SK-N-SH treated with all-trans-retinoic acid at 6 μM for 48 hours (cell line): ENCODE measurements at regions not wholly inside any gene's neighbourhood (a gene's known extent, or its start where the extent isn't known, plus 50 kb on each side); places are given as distances from the start of the nearest gene placed in this dataset.

Experiments
- ARNTL ChIP-seq: fragments of 450-650 bp; formaldehyde crosslinking; IDR thresholded peaks from 2 replicates; pipeline ENCODE4 v1.5.0; 2020; ENCODE audit warnings: low read depth, mild to moderate bottlenecking, moderate library complexity, borderline replicate concordance
- ESRRG ChIP-seq: fragments of 250-450 bp; sonication (Bioruptor Pico); IDR thresholded peaks from 2 replicates; pipeline ENCODE4 v1.6.1; 2021; ENCODE audit warnings: mild to moderate bottlenecking
- ISL1 ChIP-seq: fragments of 250-450 bp; sonication (Bioruptor Pico); IDR thresholded peaks from 2 replicates; pipeline ENCODE4 v2.1.2; 2022; ENCODE audit warnings: mild to moderate bottlenecking, moderate library complexity
- OSR1 ChIP-seq: fragments of 250-450 bp; sonication (Bioruptor Pico); IDR thresholded peaks from 2 replicates; pipeline ENCODE4 v1.8.0; 2022; ENCODE audit warnings: moderate library complexity, mild to moderate bottlenecking, inconsistent platforms
- RARB ChIP-seq: fragments of 250-450 bp; sonication (Bioruptor Pico); IDR thresholded peaks from 2 replicates; pipeline ENCODE4 v1.8.0; 2021; ENCODE audit warnings: mild to moderate bottlenecking, moderate library complexity
- TCF4 ChIP-seq: fragments of 250-450 bp; sonication (Bioruptor Pico); IDR thresholded peaks from 2 replicates; pipeline ENCODE4 v1.8.0; 2021; ENCODE audit warnings: mild to moderate bottlenecking, moderate library complexity, borderline replicate concordance
- ZC3H10 ChIP-seq: fragments of 250-450 bp; sonication (Bioruptor Pico); IDR thresholded peaks from 2 replicates; pipeline ENCODE4 v1.5.1; 2021; ENCODE audit warnings: mild to moderate bottlenecking, moderate library complexity
- ZFP30 ChIP-seq: fragments of 450-650 bp; formaldehyde crosslinking; IDR thresholded peaks from 2 replicates; pipeline ENCODE4 v1.5.0; 2022; ENCODE audit warnings: mild to moderate bottlenecking, moderate library complexity
- ZNF565 ChIP-seq: fragments of 450-650 bp; formaldehyde crosslinking; conservative IDR thresholded peaks from 2 replicates; pipeline ENCODE4 v1.5.0; 2020; ENCODE audit warnings: low read depth, mild to moderate bottlenecking, moderate library complexity
- ZNF70 ChIP-seq: fragments of 450-650 bp; formaldehyde crosslinking; IDR thresholded peaks from 2 replicates; pipeline ENCODE4 v1.5.0; 2020; ENCODE audit warnings: mild to moderate bottlenecking, moderate library complexity
- ZNF8 ChIP-seq: fragments of 450-650 bp; formaldehyde crosslinking; IDR thresholded peaks from 2 replicates; pipeline ENCODE4 v1.5.0; 2020; ENCODE audit warnings: mild to moderate bottlenecking, moderate library complexity
- TF ChIP-seq, protein P1 (sequence below): fragments of 250-450 bp; sonication (Bioruptor Pico); IDR thresholded peaks from 2 replicates; pipeline ENCODE4 v1.8.0; 2020; ENCODE audit warnings: mild to moderate bottlenecking, moderate library complexity, borderline replicate concordance

- TF ChIP-seq, protein P1, sequence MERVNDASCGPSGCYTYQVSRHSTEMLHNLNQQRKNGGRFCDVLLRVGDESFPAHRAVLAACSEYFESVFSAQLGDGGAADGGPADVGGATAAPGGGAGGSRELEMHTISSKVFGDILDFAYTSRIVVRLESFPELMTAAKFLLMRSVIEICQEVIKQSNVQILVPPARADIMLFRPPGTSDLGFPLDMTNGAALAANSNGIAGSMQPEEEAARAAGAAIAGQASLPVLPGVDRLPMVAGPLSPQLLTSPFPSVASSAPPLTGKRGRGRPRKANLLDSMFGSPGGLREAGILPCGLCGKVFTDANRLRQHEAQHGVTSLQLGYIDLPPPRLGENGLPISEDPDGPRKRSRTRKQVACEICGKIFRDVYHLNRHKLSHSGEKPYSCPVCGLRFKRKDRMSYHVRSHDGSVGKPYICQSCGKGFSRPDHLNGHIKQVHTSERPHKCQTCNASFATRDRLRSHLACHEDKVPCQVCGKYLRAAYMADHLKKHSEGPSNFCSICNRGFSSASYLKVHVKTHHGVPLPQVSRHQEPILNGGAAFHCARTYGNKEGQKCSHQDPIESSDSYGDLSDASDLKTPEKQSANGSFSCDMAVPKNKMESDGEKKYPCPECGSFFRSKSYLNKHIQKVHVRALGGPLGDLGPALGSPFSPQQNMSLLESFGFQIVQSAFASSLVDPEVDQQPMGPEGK (CRISPR knock-in tag) = no peak
- TF ChIP-seq OSR1 (CRISPR knock-in tag) = no peak
- TF ChIP-seq RARB (CRISPR knock-in tag) = no peak
- TF ChIP-seq TCF4 (CRISPR knock-in tag) = no peak
- no peak for TF ChIP-seq ZNF8 (CRISPR knock-in tag)
- no peak for TF ChIP-seq ESRRG (CRISPR knock-in tag)
- TF ChIP-seq ZFP30 (CRISPR knock-in tag) = no peak
- TF ChIP-seq ZC3H10 (CRISPR knock-in tag) = no peak
- TF ChIP-seq ISL1 (CRISPR knock-in tag) = no peak
- TF ChIP-seq ZNF70 (CRISPR knock-in tag) = no peak
- TF ChIP-seq ARNTL = no peak
- no peak for TF ChIP-seq ZNF565 (CRISPR knock-in tag)
Observed at GRCh38 chr6:129947797-129948196, 70.6 kb upstream of the L3MBTL3 start.
